Stimulated activated CD4-positive, alpha-beta T cell treated with anti-CD3 and anti-CD28 coated beads, TNF-alpha, amount 100 ng/mL, for 48 hours (primary cell): ENCODE measurements at regions not wholly inside any gene's neighbourhood (a gene's known extent, or its start where the extent isn't known, plus 50 kb on each side); places are given as distances from the start of the nearest gene placed in this dataset.
"Not testable (repeated sequence)": the region's sequence is repeated elsewhere in the genome, so short reads cannot be mapped to it uniquely, and the experiment has no call there.

ENCODE experiments used
- DNase-seq, 3 donors: peaks; one replicate each; pipeline ENCODE4 v3.0.0-alpha.2; 2020; ENCODE audit warnings: low read depth in 3 of 3

GRCh38 chr14:42523666-42524065 lies 917.0 kb downstream of the LRFN5 start:
- no peak for DNase-seq

- no peak for DNase-seq
Observed at GRCh38 chr14:42517806-42518500, 911.3 kb downstream of the LRFN5 start.

- DNase-seq = no peak
Observed at GRCh38 chr14:42513837-42514236, 907.2 kb downstream of the LRFN5 start.

- DNase-seq = no peak
Observed at GRCh38 chr14:42510071-42510470, 903.4 kb downstream of the LRFN5 start.

GRCh38 chr14:42508209-42508946 lies 901.7 kb downstream of the LRFN5 start:
- no peak for DNase-seq

GRCh38 chr14:42504433-42504832 lies 897.8 kb downstream of the LRFN5 start:
- no peak for DNase-seq

- DNase-seq = no peak
Observed at GRCh38 chr14:42499137-42499536, 892.5 kb downstream of the LRFN5 start.

GRCh38 chr14:42490536-42490935 lies 883.9 kb downstream of the LRFN5 start:
- no peak for DNase-seq

- DNase-seq = no peak
Observed at GRCh38 chr14:42488965-42489364, 882.3 kb downstream of the LRFN5 start.

- DNase-seq = not testable (repeated sequence)
Observed at GRCh38 chr14:42482345-42482971, 875.8 kb downstream of the LRFN5 start.

GRCh38 chr14:42481714-42482113 lies 875.0 kb downstream of the LRFN5 start:
- not testable (repeated sequence) for DNase-seq

- DNase-seq = no peak
Observed at GRCh38 chr14:42480255-42480654, 873.6 kb downstream of the LRFN5 start.

GRCh38 chr14:42475289-42475688 lies 868.6 kb downstream of the LRFN5 start:
- DNase-seq = no peak

GRCh38 chr14:42470427-42470719 lies 863.7 kb downstream of the LRFN5 start:
- DNase-seq = no peak

GRCh38 chr14:42469637-42470426 lies 863.2 kb downstream of the LRFN5 start:
- DNase-seq = no peak

GRCh38 chr14:42460673-42461072 lies 854.0 kb downstream of the LRFN5 start:
- DNase-seq = no peak

- DNase-seq = no peak
Observed at GRCh38 chr14:42459171-42459685, 852.6 kb downstream of the LRFN5 start.

- DNase-seq = no peak
Observed at GRCh38 chr14:42441615-42442014, 834.9 kb downstream of the LRFN5 start.

- no peak for DNase-seq
Observed at GRCh38 chr14:42437809-42438208, 831.1 kb downstream of the LRFN5 start.

GRCh38 chr14:42429401-42429800 lies 822.7 kb downstream of the LRFN5 start:
- DNase-seq = no peak

- DNase-seq = no peak
Observed at GRCh38 chr14:42428996-42429395, 822.3 kb downstream of the LRFN5 start.

GRCh38 chr14:42424501-42424900 lies 817.8 kb downstream of the LRFN5 start:
- DNase-seq = no peak
